ENCODE measurements at regions not wholly inside any gene's neighbourhood (a gene's known extent, or its start where the extent isn't known, plus 50 kb on each side); places are given as distances from the start of the nearest gene placed in this dataset.

DNA sequence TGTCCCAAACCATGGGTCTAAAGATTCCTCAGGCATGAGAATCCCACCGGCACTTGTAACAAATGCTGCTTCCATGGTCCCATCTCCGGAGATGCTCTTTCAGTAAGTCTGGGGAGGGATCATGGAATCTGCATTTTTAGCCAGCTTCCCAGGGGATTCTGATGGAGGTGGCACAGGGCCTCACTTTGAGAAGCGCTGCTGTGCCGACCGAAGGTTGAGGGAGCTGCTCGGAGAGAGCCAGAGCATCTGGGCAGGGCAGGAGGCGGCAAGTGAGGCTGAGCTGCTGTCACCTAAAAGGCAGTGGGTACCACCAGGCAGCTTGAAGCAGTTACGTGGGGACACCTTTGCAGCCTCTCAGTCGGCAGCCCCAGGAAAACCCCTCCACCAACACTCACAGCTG, 100.2 kb upstream of the CDYL start:
- TF ChIP-seq CTCF (IDR thresholded peaks at IDR 0.05; ENCODE audit: extremely low read depth in 1 of 2, insufficient read depth in 1 of 2, low read depth in 1 of 2, low read length in 2 of 2) (no peak), POLR2AphosphoS5 (IDR thresholded peaks at IDR 0.05; ENCODE audit: insufficient read depth, low read depth, low read length) (no peak), GATA2 (IDR thresholded peaks at IDR 0.05; ENCODE audit: insufficient read depth, insufficient read length, low read depth, low read length) (no peak), MYC (IDR thresholded peaks at IDR 0.05; ENCODE audit: low read depth, low read length) (no peak), JUN (IDR thresholded peaks at IDR 0.05; ENCODE audit: borderline replicate concordance, insufficient read depth, insufficient read length, low read depth) (no peak), POLR2A (IDR thresholded peaks at IDR 0.05; ENCODE audit: low read depth, low read length) (no peak), FOS (IDR thresholded peaks at IDR 0.05; ENCODE audit: borderline replicate concordance, insufficient read depth, low read length) (no peak), EZH2 (IDR thresholded peaks at IDR 0.05; ENCODE audit: borderline replicate concordance, low read depth, low read length, severe bottlenecking) (no peak)
- TF ChIP-seq, protein P1, sequence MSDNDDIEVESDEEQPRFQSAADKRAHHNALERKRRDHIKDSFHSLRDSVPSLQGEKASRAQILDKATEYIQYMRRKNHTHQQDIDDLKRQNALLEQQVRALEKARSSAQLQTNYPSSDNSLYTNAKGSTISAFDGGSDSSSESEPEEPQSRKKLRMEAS (IDR thresholded peaks at IDR 0.05; ENCODE audit: insufficient read depth, insufficient read length) = no peak
